Mucosa of rectum (tissue), 2 donors: ENCODE measurements at regions not wholly inside any gene's neighbourhood (a gene's known extent, or its start where the extent isn't known, plus 50 kb on each side); places are given as distances from the start of the nearest gene placed in this dataset.
"Not testable (repeated sequence)": the region's sequence is repeated elsewhere in the genome, so short reads cannot be mapped to it uniquely, and the experiment has no call there.

ENCODE experiments used
- H3K27ac ChIP-seq, 2 donors: one replicate each; pipeline ENCODE4 v1.7.0; 2013; ENCODE audit warnings: inconsistent platforms in 2 of 2, low read depth in 2 of 2, low read length in 2 of 2
- H3K27me3 ChIP-seq, 2 donors: one replicate each; pipeline ENCODE4 v1.7.0; 2013; ENCODE audit warnings: low read length in 2 of 2; ENCODE audit not compliant: control insufficient read depth in 2 of 2, insufficient read depth in 2 of 2
- H3K36me3 ChIP-seq, 2 donors: one replicate each; pipeline ENCODE4 v1.7.0; 2013; ENCODE audit warnings: low read length in 2 of 2; ENCODE audit not compliant: control insufficient read depth in 2 of 2, insufficient read depth in 2 of 2
- H3K4me1 ChIP-seq, 2 donors: one replicate each; pipeline ENCODE4 v1.7.0; 2013; ENCODE audit warnings: low read length in 2 of 2, mild to moderate bottlenecking in 1 of 2; ENCODE audit not compliant: control insufficient read depth in 2 of 2, insufficient read depth in 2 of 2
- H3K4me3 ChIP-seq, 2 donors: one replicate each; pipeline ENCODE4 v1.7.0; 2013; ENCODE audit warnings: low read length in 2 of 2
- H3K9ac ChIP-seq, 2 donors: one replicate each; pipeline ENCODE4 v1.7.0; 2013; ENCODE audit warnings: low read length in 2 of 2, low read depth in 1 of 2, mild to moderate bottlenecking in 1 of 2
- H3K9me3 ChIP-seq, 2 donors: one replicate each; pipeline ENCODE4 v1.7.0; 2013; ENCODE audit warnings: low read length in 2 of 2; ENCODE audit not compliant: control insufficient read depth in 2 of 2
- donor health status: healthy.
- donor health status: Normal muscosa, but diverticular disease.

- Histone ChIP-seq H3K36me3 (no peaks in the 10 kb centered on the region), H3K27me3 (no peaks in the 10 kb centered on the region), H3K27ac (no peak overlapping the region), H3K4me3 (no peak overlapping the region), H3K9me3 (no peaks in the 10 kb centered on the region), H3K4me1 (peaks cover 0 to 2% of the 10 kb centered on the region in 2 donors), H3K9ac (no peak overlapping the region)
These were observed 115.0 kb downstream of the AGTR2 start for GRCh38 chrX:116285501-116285900.

GRCh38 chrX:116289592-116289991 lies 119.0 kb downstream of the AGTR2 start:
- Histone ChIP-seq H3K4me3 (no peak overlapping the region), H3K27me3 (no peaks in the 10 kb centered on the region), H3K9me3 (no peaks in the 10 kb centered on the region), H3K4me1 (peaks cover 0 to 2% of the 10 kb centered on the region in 2 donors), H3K36me3 (no peaks in the 10 kb centered on the region), H3K9ac (no peak overlapping the region), H3K27ac (no peak overlapping the region)

- Histone ChIP-seq H3K36me3 (no peaks in the 10 kb centered on the region), H3K4me3 (no peak overlapping the region), H3K27ac (no peak overlapping the region), H3K9me3 (no peaks in the 10 kb centered on the region), H3K4me1 (peaks cover 0 to 2% of the 10 kb centered on the region in 2 donors), H3K9ac (no peak overlapping the region), H3K27me3 (no peaks in the 10 kb centered on the region)
These were observed 119.8 kb downstream of the AGTR2 start for GRCh38 chrX:116290359-116290758.

GRCh38 chrX:116292183-116292582 lies 121.6 kb downstream of the AGTR2 start:
- Histone ChIP-seq H3K4me3 (no peak overlapping the region), H3K36me3 (no peaks in the 10 kb centered on the region), H3K4me1 (peaks cover 0 to 2% of the 10 kb centered on the region in 2 donors), H3K9me3 (no peaks in the 10 kb centered on the region), H3K27me3 (no peaks in the 10 kb centered on the region), H3K27ac (no peak overlapping the region), H3K9ac (no peak overlapping the region)

GRCh38 chrX:116298956-116299355 lies 128.4 kb downstream of the AGTR2 start:
- Histone ChIP-seq H3K4me1 (no peaks in the 10 kb centered on the region), H3K9ac (no peak overlapping the region), H3K4me3 (no peak overlapping the region), H3K36me3 (no peaks in the 10 kb centered on the region), H3K27ac (no peak overlapping the region), H3K27me3 (no peaks in the 10 kb centered on the region), H3K9me3 (no peaks in the 10 kb centered on the region)

- no peaks in the 10 kb centered on the region for H3K27me3 ChIP-seq
- no peaks in the 10 kb centered on the region for H3K4me1 ChIP-seq
- no peaks in the 10 kb centered on the region for H3K36me3 ChIP-seq
These were observed 130.2 kb upstream of the SLC6A14 start for GRCh38 chrX:116306218-116306617.

GRCh38 chrX:116317409-116317808 lies 119.0 kb upstream of the SLC6A14 start:
- H3K9ac ChIP-seq: no peak overlapping the region
- H3K27me3 ChIP-seq: no peaks in the 10 kb centered on the region
- no peak overlapping the region for H3K27ac ChIP-seq
- H3K9me3 ChIP-seq: no peaks in the 10 kb centered on the region
- H3K4me1 ChIP-seq: no peaks in the 10 kb centered on the region
- no peaks in the 10 kb centered on the region for H3K36me3 ChIP-seq
- no peak overlapping the region for H3K4me3 ChIP-seq

More at GRCh38 chrX:116306218-116306617, 130.2 kb upstream of the SLC6A14 start:
- Histone ChIP-seq H3K9ac (no peak overlapping the region), H3K4me3 (no peak overlapping the region), H3K27ac (no peak overlapping the region), H3K9me3 (no peaks in the 10 kb centered on the region)

GRCh38 chrX:116318672-116319071 lies 117.7 kb upstream of the SLC6A14 start:
- Histone ChIP-seq H3K27ac (no peak overlapping the region), H3K4me3 (no peak overlapping the region), H3K9ac (no peak overlapping the region), H3K4me1 (no peaks in the 10 kb centered on the region), H3K36me3 (no peaks in the 10 kb centered on the region), H3K9me3 (no peaks in the 10 kb centered on the region), H3K27me3 (no peaks in the 10 kb centered on the region)

GRCh38 chrX:116321711-116322110 lies 114.7 kb upstream of the SLC6A14 start:
- H3K4me1 ChIP-seq: no peaks in the 10 kb centered on the region
- no peaks in the 10 kb centered on the region for H3K36me3 ChIP-seq
- H3K9ac ChIP-seq: no peak overlapping the region
- H3K27ac ChIP-seq: no peak overlapping the region
- no peaks in the 10 kb centered on the region for H3K27me3 ChIP-seq
- no peaks in the 10 kb centered on the region for H3K9me3 ChIP-seq
- no peak overlapping the region for H3K4me3 ChIP-seq

GRCh38 chrX:116332026-116332425 lies 104.4 kb upstream of the SLC6A14 start:
- H3K4me3 ChIP-seq, H3K27ac ChIP-seq, H3K9me3 ChIP-seq, H3K36me3 ChIP-seq, H3K27me3 ChIP-seq, H3K9ac ChIP-seq, H3K4me1 ChIP-seq: not testable (repeated sequence)

- not testable (repeated sequence) for H3K9ac ChIP-seq, H3K36me3 ChIP-seq, H3K4me3 ChIP-seq, H3K4me1 ChIP-seq, H3K27ac ChIP-seq, H3K27me3 ChIP-seq, H3K9me3 ChIP-seq
These were observed 101.6 kb upstream of the SLC6A14 start for GRCh38 chrX:116334797-116335196.
